Stimulated activated CD4-positive, alpha-beta T cell treated with anti-CD3 and anti-CD28 coated beads, Interleukin-12 subunit alpha, Interleukin-12 subunit beta, amount 100 ng/mL, for 4 hours (primary cell): ENCODE measurements at regions not wholly inside any gene's neighbourhood (a gene's known extent, or its start where the extent isn't known, plus 50 kb on each side); places are given as distances from the start of the nearest gene placed in this dataset.
"Not testable (repeated sequence)": the region's sequence is repeated elsewhere in the genome, so short reads cannot be mapped to it uniquely, and the experiment has no call there.

Source experiments
- DNase-seq: peaks from one replicate; pipeline ENCODE4 v3.0.0-alpha.2; 2020

DNA sequence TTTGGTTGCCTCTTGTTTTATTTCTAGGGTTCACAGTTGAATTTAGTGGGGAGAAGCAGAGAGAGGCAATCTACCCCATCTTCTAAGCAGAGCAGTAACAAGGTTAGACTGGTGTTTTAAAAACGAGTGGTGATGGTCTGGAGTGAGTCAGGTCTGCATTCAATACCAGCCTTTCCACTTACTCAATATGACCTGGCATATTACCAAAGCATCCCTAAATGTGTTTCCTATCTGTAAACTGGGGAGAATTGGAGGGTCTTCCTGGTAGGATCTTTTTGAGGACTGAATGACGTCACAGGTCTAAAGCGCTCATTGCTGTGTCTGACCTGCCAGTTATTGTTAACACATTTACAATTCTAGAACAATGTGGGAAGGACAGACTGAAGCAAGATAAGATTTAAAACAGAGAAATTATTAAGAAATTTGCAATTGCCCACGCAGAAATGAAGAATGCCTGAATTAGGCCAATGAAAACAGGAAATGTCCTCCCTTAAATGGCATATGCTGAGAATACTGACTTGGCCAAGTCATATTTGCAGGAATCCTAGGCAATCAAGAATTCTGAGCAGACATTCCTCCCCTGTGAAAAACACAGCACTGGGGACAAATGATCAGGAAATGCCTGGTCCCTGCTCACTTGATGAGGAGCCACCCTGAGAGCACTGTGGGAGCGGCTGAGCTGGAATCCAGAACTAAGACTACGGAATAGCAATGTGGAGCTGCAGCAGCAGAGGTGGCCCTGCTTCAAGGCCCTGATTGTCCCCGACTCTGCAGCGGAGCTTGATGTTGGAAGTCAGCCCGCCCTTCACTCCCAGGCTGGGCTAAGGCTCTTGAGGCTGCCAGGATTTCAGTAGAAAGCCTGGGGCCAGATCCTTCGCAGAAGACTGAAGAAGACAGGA, 184.5 kb upstream of the CXCL12 start:
- no peak for DNase-seq

DNA sequence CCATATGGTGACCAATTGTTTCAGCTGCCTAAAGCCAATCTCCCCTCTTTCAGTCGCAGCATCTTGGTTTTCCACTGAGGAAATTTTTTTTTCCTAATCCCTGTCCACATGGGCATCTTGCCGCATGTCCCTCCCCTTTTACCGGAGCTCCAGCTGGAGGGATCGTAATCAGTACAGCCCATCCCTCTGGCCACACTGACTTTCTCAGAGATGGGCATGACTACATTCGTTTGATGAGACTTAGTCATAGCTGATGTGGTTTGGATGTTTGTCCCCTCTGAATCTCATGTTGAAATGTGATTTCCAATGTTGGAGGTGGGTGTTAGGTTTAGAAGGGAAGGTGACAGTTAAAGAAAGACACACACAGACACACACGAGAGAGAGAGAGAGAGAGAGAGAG, 186.8 kb upstream of the CXCL12 start:
- no peak for DNase-seq

DNA sequence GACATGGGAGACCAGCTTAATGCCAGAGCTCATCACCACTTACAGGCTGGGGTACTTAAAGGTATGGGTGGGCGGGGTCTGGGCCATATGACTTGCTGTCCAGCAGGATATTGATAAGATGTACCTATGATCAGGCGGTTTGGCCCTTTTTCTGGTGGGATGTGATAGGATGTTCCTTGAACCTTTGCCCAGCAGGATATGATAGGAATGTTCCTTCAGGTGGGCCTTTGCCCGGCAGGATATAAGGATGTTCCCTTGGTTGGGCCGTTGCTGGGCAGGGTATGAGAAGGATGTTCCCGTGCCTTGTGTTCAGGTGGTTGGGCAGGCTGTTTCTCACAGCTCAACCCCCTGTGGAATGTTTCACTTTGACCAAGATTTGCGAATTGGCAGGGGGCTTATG, 187.2 kb upstream of the CXCL12 start:
- no peak for DNase-seq

DNA sequence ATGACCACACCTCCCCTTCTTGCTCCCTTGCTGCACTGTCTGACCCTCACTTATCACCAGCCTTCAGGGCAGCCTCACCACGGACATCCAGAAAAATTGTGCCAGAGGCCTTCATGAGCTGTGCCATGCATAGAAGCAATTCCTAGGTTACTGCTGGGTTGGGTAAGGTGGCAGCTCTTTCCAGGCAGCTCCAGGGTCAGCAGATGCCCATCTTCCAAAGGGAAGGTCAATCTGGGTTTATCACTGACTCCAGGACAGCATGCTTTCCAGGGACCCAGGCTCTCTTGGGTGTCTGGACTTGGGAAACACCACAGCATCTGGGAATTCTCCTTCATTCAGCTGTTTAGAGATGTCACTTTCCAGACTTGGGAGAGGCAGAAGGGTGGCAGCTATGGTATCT, 188.9 kb upstream of the CXCL12 start:
- no peak for DNase-seq

DNA sequence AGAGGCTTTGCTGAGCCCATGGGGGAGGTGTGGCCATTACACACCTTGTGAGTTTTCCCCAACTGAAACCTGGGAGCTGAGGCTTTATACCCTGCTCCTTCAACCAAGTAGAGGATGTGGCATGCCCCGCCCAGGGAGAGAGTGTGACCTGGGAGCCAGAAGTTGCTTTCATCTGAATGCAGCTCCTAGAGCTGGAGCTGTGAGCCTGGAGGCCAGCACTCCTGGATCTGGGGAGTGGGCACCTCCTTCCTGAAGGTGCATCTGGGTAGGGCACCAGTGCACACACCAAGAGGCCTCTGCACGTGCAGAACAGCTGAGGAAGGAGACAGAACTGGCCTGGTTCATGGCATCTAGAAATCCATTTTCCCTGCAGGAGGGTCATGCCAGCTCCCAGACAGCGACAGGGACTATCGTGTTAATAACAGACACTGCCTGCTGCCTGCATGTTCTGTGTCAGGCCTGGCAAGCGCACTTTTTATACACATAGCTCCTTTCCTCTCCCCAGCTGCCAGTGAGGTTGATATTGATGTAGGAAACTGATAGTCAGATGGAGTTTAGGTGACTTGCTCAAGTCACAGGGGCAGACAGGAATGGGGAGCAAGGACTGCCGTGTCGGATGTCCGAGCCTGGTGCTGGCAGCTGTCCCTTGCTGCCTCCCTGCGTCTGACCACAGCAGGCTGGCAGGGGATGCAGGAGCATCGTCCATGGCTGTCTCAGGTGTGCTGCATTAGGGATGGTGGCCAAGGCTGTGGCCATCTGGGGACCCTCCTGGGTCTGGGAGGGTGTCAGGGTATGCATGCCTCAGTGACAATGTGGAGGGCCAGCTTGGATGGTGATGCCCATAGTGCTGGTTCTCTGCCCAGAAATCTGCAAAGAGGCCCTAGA, 189.9 kb upstream of the CXCL12 start:
- no peak for DNase-seq

DNA sequence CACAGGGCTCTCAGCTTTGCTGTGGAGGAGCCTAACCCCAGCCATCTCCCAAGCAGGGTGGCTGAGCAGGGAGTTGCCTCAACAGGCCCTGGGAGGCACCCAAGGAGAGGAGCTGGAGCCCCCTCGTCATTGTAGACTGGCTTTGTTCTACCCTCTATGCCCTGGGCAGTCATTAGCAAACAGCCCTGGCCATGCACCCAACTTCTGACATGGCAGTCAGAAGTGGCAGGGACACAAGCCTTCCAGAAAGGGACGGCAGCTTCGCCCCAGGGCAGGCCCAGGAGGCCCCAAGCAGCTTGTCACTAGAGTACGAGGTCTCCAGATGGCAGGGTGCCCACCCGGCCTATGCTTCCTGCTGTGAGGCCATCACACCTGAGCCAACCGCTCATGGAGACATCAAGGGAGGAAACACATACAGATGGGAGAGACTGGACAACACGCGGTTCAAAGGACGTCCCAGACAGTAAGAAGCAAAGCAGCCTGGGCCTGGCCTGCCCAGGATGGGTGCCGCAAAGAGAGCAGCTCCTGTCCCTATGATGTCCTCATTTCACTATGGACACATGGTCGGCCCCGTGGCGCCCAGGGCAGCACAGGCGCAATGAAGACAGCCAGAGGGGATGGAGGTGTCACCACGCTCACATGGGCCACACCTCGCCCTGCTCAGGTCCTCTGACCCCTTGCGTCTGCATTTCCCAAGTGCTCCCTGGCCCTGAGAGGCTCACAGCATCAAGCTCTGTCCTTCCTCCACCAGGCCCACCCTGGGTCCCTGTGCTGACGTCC, 190.9 kb upstream of the CXCL12 start:
- DNase-seq = no peak

DNA sequence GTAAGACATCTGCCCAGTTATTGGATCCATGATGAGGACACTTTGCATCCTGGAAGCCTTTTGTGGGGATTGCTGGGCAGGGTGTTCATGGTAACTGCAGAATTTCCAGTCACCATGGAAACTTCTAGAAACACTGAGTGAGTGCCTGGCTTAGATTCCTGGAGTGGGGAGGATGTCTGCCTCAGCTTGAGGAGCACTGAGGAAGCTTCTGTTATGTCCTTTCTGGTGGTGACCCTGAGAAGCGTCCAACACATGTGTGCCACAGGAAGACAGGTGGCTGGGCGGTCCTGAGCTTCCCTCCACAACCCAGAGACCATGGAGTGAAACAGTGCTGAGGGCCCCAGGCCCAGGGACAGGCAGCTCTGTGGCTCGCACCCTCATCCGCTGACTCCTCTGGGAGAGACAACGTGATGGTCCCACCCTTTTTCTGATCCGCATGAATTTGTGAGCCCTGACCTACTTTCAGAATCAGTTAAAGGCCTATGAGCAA, 191.8 kb upstream of the CXCL12 start:
- DNase-seq = no peak

DNA sequence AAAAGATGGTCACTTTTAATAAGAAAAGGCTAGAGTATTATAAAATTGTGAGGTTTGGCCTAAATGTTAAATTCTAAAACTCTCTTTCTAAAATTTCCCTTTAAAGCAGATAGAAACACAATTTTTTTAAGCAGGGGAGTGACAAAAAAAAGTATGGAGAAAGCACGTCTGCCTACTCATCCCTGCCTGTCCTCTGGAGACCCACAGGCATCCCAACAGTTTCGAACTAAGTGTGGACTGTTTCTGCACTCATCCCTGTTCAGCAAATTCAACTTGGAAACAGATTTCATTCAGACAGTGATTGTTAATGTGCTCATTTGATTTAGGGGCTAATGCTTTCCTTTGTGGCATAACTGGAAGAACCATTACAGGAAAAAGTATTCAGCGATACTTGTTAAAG, 192.6 kb upstream of the CXCL12 start:
- DNase-seq = no peak

DNA sequence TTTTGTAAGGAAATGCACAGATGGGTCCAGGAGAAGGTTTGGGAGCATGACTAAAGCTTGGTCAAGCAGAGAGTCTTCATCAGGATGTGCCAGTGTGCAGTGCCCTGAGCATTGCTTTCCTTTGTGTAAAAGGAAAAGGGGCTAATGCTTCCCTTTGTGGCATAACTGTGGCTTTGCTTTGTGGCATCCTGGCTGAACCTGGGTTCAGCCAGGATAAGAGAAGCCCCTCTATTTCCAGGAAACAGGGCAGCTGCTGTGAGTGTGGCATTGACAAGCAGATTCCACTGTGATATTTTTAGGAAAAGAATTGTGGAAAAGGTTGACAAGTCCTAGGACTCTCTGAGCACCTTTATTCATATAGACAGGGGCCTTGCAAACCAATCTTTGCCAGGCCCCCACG, 193.4 kb upstream of the CXCL12 start:
- no peak for DNase-seq

DNA sequence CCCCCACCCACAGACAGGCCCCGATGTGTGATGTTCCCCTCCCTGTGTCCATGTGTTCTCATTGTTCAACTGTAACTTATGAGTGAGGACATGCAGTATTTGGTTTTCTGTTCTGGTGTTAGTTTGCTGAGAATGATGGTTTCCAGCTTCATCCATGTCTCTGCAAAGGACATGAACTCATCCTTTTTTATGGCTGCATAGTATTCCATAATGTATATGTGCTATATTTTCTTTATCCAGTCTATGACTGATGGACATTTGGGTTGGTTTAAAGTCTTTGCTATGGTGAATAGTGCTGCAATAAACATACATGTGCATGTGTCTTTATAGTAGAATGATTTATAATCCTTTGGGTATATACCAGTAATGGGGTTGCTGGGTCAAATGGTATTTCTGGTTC, 194.1 kb upstream of the CXCL12 start:
- DNase-seq = not testable (repeated sequence)

DNA sequence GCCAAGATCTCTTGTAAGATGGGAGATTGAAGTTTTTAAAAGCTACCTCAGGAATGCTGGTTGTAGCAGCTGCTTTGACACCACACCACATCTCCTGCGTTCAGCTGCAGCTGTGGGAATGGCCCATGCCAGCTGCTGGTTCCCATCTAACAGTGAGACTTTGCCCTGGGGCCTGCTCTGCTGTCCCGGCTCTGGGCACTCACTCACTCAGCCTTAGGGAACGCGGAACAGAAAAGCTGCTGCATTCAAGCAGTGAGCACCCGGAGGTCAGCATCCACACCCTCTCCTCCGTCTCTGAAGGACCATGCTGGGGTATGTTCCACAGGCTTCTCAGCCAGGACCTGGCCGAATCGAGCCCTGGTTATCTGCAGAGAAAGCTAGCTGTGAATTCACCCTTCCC, 197.1 kb upstream of the CXCL12 start:
- DNase-seq = no peak

DNA sequence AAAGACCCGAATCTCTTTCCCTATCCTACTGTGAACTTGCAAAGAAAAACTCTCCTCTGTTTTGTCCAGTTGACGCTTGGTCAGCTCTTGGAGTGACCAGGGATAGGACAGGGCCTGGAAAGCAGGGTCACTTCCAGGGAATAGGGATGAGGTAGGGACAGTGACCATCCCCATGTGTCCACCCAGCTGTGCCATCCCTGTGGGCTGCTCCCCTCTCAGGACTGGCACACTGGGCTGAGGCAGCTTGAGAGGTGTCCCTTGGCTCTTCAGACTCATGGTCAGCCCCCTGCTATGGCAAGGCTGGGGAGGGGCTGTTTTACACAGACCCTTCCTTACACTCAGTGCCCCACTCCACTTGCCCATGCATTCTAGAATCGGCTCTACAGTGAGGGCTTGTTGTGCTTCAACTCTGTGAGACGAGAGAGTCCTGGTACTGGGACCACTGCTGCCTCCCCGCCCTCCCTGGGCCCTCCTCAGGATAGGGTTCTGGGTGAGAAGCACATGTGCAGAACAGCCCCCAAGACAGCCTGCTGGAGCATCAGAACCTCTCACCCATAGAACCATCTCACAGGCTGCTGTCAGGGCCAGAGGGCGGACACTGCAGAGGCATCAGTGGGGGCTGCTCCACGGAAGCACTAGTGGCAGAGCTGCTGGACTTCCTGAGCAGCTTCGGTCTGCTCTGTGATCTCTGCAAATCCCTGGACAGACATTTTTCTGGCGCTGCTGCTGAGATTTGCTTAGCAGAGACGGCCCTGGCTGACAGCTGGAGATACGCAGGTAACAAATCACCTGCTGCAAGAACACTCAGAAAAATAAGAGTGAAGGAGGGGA, 202.8 kb upstream of the CXCL12 start:
- DNase-seq = no peak

DNA sequence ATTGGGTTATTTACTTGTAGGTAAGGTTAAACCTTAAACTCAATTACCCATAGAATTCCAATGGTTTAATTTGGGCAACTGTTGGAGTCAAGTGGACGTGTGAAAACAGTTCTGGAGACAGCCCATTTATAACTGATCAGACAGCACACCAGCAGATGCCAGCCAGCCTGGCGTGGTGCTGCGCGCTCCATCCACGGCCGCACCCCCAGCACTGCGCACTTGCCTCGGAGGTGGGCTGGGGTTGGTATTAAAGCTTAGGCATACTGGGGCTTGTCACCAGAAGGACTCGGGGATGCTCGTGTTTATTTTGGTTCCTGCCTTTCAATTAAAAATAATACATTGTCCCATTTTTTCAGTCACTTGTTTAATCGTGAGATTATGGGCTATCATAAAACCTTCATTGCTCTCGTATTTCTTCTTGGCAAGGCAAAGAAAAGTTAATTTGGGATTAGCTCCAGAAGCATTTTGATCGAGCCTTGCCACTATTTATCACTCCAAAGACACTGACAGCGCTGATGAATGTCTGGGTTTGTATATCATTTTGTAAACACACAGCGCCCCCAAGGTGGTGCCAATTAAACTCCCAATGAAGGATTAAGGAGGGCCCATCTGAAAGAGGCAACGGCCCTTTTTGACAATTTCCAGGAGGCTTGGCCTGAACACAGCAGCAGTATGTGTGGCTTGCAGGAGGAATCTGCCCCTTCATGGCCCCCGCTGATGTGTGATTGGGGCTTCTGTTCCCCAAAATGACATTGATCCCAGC, 204.5 kb upstream of the CXCL12 start:
- DNase-seq = no peak

DNA sequence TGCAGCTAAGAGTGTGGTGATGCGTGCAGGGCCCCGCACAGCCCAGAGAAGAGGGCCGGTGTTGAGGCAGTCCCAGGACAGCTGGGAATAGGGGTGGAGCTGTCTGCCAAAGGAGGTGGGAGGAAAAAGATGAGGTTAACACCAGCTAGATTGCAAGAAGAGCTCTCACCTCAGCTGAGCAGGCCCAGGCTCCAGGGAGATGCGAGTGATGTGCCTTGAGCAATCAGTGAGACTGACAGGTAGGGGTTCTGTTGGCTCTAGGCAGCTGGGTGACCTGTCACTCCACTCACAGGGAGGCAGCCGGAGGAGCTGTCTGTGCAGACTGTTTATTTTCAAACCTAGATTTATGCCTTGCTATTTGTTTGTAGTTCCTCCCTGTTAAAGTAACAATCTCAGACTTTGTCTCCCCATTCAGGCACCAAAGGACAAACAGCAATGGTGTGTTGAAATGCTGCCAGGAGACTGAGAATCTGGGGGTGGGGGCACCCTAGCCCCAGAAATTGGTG, 205.1 kb upstream of the CXCL12 start:
- no peak for DNase-seq

DNA sequence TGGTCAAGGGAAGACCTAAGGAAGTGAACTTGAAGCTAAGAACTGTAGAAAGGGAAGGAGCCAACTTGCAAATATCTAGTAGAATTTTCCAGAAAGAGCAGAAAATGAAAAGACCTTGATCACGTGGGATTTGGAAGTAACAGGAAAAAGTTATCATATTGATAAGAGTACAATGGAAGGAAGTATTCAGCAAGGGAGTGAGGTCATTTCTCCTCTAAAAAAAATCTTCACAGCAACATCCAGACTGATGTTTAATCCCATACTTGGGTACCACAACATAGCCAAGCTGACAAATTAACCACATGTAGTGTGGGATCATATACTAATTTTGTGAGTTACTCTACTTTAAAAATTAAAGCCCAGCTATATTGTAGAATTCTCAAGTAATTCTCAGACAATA, 207.0 kb upstream of the CXCL12 start:
- DNase-seq = no peak

DNA sequence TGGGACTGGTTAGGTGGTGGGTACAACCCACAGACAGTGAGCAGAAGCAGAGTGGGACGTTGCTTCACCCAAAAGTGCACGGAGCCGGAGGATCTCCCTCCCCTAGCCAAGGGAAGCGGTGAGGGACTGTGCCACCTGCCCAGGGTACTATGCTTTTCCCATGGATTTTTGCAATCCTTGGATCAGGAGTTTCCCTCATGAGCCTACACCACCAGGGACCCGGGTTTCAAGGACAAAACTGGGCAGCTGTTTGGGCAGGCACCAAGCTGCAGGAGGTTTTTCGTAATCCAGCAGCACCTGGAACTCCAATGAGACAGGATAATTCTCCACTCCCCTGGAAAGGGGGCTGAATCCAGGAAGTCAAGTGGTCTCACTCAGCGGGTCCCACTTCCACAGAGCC, 209.1 kb upstream of the CXCL12 start:
- no peak for DNase-seq

DNA sequence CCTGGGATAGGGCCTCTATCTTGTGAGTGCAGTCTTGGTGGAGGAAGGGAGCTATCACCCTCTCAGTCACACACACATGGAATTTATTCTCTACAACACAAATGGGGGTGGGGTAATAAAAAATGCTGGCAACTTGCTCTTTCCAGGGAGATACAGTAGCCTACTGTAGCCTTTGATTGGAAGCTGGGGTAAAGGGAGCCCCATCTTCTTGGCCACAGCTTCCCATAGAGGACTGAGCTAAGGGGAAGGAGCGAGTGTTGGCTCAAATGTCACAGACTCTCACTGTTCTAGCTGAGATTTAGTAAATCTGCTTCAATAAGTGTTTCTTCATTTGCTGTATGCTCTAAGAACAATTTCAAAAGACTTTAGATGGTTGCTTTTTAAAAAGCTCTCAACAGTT, 222.2 kb upstream of the CXCL12 start:
- DNase-seq = no peak

DNA sequence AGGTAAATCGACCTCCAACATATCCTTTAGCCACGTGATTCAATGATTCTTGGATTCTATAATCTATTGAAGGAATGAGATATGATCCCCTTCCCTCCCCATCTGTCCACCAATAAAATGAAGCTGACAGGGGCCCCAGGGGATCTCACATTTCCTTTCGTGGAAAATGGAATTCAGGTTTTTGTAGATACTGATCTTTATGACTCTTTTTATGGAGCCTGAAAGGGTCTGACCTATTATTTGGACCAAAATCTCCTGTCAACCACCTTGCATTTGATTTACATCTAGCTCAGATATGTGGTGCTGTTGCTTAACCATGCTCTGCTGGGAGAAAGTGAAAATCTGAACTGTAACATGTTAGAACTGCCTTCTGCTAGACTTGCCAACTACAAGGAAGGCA, 234.0 kb upstream of the CXCL12 start:
- DNase-seq = no peak

DNA sequence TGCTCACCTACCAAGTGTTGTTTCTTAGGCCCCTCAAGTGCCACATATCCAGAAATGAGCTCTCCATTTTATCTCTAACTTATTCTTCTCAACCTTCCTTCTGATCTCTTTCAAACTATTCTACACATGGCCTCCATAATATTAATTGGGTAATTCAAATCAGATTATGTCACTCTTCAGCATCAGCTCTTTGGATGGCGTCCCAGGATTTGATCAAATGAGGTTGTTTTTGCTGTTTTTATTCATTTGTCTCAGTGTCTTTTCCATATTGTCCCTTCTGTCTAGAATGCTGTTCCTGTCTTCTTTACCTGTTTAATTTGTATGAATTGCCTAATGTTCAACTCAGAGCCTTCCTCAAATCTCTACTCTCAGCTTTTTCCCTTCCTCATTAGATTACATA, 234.6 kb upstream of the CXCL12 start:
- DNase-seq = no peak

DNA sequence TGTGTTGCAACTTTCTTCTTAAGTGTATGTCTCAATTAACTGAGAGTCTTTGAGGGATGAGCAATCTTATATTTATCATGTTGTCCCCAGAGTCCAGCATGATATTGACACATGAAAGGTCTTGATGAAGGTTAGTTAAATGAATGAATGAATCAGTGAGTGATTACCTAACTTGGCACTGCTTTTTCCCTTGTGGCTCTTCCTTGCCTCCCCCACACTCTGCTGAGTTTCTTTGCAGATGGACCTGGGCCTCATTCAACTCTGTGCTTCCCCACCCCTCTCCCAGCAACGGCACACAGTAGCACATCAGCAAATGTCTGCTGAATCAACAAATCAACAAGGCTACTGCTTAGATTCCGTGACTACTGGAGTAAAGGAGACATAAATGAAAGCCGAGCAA, 235.1 kb upstream of the CXCL12 start:
- no peak for DNase-seq
